GM19099 (cell line): ENCODE measurements at regions not wholly inside any gene's neighbourhood (a gene's known extent, or its start where the extent isn't known, plus 50 kb on each side); places are given as distances from the start of the nearest gene placed in this dataset.

Source experiments
- POLR2A ChIP-seq: IDR thresholded peaks from 3 replicates; pipeline ENCODE4 v1.6.1; 2011; ENCODE audit warnings: low read depth; ENCODE audit not compliant: insufficient read length; ENCODE audit errors: extremely low read depth

- TF ChIP-seq POLR2A: no peak
These were observed 360.0 kb downstream of the CD83 start for GRCh38 chr6:14477559-14477958.

DNA sequence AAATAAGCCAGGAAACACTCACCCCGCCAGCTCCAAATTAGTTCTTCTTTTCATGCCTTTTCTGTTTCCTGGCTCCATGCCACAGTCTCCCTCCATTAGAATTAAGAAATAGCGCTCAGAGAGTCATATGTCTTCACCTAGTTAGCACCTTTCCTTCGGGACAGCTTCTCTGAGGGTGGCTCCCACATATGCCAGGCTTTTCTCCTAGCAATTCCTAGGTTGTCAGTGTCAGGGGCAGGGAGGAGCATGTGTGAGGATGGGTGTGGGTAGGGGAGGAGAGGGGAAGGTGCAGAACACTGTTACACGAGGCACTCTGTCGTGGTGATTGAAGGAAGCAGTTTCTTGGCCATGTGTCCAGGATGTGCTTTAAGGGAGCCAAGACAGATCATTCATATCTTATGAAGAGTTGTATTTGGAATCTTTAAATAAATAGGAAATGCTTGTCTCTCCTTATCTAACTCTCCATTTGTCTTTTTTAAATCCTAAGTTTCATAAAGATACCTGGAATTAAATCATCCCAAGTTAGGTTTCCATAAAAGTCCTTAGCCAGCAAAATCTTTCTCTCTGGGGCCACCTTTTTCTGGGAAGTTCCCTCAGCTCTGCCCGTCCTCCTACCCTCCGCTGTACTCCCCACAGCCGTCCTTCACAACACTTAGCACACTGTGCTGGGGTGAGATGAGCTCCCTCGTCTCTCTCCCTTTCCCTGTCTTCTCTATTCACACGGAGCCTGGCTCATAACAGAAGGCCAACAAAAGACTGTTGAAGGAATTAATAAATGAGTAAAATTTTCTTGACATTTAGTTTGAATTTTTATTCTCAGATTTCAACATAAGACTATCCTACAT, 361.0 kb downstream of the CD83 start:
- TF ChIP-seq POLR2A: no peak

DNA sequence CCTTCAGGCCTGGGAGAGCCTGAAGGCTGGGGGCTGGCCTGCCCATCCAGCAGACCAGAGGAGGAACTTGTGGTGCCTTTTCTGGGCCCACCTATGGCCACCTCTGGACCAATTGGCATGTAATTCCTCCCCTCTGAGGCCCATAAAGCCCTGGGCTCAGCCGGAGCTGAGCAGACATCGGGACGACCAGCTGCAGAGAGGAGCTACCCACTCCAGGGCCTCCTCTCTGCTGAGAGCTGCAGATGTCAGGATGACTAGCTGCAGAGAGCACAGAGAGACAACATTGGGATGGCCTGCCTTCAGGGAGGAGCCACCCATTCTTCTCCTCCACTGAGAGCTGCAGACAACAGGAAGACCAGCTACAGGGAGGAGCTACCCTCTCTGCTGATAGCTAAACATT, 370.1 kb downstream of the CD83 start:
- TF ChIP-seq POLR2A: no peak

GRCh38 chr6:14488180-14488579, 370.6 kb downstream of the CD83 start:
- no peak for TF ChIP-seq POLR2A

GRCh38 chr6:14489445-14489844, 371.9 kb downstream of the CD83 start:
- no peak for TF ChIP-seq POLR2A

DNA sequence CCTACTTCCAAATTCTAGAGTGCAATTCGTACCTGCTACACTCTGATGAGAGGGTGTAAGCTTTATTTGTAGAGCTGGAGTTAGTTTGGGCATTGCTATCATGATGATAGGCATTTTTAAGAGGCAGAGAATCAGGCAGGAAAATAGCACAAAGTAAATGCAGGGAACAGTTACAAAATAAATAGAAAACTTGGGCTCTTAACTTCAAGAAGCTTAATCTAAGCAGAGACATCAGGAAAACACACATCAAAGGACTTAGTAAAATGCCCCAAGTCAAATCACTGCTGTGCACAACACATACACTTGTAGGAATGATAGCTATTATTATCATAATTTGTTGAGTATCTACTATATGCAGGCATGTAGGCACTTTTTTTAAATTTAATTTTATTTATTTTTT, 381.2 kb downstream of the CD83 start:
- TF ChIP-seq POLR2A: no peak

- no peak for TF ChIP-seq POLR2A
These were observed 381.7 kb downstream of the CD83 start for GRCh38 chr6:14499309-14499708.

- TF ChIP-seq POLR2A: no peak
These were observed 382.3 kb downstream of the CD83 start for GRCh38 chr6:14499841-14500240.

DNA sequence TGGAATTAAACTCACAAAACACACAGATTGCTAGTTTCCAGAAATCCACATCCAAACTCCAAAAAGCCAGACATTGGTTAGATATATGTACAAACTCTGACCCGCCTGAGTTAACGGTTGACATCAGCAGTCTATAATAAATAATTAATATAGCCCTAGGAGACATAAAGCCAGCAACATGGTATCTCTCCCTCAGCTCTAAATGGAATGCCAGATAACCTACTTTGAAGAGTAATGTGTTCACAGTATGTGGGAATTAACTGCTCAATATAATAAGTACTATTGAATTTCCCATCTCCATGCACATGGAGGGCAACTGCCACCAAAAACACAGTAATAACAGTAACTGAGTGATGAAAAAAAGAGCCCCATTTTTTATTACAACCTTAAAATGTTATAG, 383.2 kb downstream of the CD83 start:
- TF ChIP-seq POLR2A: no peak

- no peak for TF ChIP-seq POLR2A
These were observed 383.7 kb downstream of the CD83 start for GRCh38 chr6:14501240-14501639.

DNA sequence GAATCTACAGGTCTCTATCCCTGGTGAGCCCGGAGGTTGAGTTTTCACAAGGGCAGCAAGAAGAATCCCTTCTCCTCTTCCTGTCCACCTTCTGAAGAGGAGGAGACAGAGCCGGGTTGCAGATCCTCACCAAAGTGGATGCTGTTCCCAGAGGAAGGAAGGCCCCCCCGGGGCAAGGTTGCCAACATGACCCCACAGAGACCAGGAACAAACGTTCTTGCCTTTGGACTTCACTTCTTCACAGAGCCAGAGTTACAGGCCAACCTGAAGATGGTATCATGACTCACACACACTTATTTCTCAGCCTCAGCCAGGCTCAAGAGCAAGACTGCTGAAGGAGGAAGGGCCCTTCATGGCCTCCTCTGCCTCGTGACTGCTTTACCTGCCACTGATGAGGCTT, 384.3 kb downstream of the CD83 start:
- no peak for TF ChIP-seq POLR2A

- TF ChIP-seq POLR2A: no peak
These were observed 385.0 kb downstream of the CD83 start for GRCh38 chr6:14502551-14502950.

GRCh38 chr6:14505401-14505800, 387.8 kb downstream of the CD83 start:
- no peak for TF ChIP-seq POLR2A

DNA sequence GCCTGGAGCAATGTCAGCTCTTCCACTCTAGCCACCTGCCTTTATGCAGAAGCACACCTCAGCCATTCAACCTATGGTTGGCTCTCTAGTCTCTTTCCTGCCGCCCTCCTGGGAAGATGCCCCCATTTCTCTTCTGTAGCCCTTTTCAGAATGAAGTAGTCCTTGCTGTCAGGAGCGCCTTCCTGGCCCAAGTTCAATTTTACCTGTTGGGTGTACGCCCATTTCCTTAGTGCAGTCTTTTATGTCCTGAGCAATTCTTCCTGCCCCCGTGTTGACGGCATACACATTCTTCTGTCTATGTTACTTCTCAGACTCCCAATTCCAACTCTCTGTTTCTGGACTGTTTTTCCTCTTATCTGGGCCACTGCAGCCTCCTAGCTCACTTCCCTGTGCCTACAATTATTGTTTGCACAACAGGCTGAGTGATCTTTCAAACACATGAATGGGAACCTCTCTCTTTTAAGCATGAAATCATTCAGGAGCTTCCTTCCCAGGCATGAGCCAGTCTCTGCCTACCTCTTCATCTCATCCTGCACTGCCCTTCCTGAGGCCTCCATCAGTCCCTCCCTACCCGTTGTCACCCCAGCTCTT, 389.2 kb downstream of the CD83 start:
- TF ChIP-seq POLR2A: no peak

DNA sequence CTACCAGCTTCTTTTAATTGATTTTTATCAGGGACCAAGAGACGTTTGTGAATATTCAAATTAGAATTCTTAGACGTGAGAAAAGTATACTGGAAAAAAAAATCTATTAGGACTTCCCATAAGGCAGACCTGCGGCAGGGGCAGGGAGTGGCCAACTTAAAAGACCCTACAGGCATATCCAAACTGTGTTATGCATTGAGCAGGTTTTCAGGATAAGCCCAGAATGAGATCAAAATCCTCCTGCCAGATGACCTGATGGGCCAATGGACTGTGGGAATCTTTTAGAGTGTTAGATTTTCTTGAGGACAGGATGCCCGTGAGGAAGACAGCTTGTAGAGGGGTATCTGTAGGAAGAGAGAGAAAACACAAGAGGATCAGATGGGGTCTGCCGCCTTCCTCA, 391.5 kb downstream of the CD83 start:
- TF ChIP-seq POLR2A: no peak

DNA sequence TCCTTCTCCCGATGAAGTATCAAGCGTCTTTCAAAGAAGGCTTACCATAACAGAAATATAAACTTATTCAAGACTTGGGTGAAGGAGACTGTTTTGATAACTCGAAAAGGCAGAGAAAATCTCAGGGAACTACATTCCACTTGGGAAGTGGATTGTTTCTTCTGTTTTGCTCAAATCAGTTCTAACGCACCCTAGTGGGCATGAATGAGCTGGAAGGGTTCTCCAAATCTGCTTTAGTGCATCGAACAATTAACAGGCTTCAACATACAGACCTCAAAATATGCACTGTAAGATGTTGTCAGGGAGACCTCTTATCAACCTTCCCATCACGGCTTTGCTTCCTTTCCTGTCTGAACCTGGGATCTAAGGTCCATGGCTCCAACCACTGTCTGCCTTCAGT, 392.5 kb downstream of the CD83 start:
- no peak for TF ChIP-seq POLR2A

DNA sequence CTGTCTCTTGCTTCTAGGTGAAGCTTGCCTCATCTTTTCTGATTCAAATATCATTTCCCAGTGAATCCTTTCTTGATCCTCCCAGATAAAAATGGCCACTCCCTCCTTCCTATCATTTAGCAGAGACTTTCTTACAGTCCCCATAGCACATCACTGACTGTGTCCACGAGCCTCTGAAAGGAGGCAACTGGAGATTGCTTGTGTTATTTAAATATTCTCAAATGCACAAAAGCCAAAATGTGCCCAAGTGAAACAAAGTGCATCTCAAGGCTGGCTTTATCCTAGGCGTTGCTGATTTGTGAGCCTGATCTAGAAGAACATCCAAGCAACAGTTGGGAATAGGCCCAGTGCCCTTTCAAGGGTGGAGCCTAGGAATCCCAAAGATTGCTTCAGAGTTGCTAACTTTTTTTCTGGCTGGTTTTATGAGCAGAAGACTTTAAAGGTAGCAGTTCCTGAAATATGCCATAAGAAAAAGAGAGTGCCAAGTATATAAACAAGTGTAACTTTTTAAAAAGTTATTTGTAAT, 393.6 kb downstream of the CD83 start:
- TF ChIP-seq POLR2A: no peak

DNA sequence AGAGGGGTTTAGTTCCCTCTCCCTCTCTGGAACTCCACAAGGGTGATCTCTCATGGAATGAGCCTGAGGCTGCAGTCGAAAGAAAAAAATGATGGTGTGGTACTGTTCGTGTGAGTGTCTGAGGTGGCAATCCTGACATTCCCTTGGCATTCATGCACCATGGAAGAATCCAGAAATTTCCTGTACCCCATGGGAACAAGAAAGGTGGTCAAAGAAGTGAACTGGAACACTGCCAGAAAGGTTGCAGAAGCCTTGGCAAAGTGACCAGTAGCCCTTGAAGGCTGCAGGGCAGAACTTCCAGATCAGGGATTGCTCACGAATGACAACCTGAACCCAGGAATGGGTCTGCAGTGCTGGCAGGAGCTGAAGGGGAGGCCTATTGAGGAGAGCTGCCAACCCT, 394.7 kb downstream of the CD83 start:
- TF ChIP-seq POLR2A: no peak
